ENCODE measurements at regions not wholly inside any gene's neighbourhood (a gene's known extent, or its start where the extent isn't known, plus 50 kb on each side); places are given as distances from the start of the nearest gene placed in this dataset.
"Not testable (repeated sequence)": the region's sequence is repeated elsewhere in the genome, so short reads cannot be mapped to it uniquely, and the experiment has no call there.

DNA sequence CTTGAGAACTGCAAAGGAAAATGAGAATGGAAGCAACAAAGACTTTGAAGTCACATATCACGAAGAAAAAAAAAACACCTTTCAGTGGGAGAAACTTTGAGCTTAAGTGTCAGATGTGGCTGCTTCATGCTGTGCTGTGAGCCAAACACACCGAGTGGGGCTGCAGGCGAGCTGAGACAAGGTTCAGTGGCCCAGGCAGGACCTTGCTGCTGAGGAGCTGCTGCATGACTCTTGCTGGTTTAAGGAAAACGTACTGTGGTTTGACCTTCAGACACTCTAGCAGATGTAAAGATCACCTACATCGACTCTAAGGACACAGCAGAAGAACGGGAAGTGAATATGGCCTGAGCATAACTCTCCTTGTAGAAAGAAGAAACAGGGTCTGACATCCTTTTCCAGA is 118.1 kb upstream of the OR4E1 start:
- in situ Hi-C loops (cut with HindIII; ENCODE audit: low pct_unique_long_range_greater_than_20kb, low sequenced_read_pairs), result no loop called here
- no peak for DNase-seq (ENCODE audit: low read depth in 1 of 2, low spot score in 1 of 2)
- TF ChIP-seq JUND (IDR thresholded peaks at IDR 0.05; ENCODE audit: low read depth), result no peak

GRCh38 chr14:21788687-21789086 is 115.1 kb upstream of the OR4E1 start:
- in situ Hi-C loops (cut with HindIII; ENCODE audit: low pct_unique_long_range_greater_than_20kb, low sequenced_read_pairs); DNase-seq (ENCODE audit: low read depth in 1 of 2, low spot score in 1 of 2): not testable (repeated sequence)

- in situ Hi-C loops (cut with HindIII; ENCODE audit: low pct_unique_long_range_greater_than_20kb, low sequenced_read_pairs); DNase-seq (ENCODE audit: low read depth in 1 of 2, low spot score in 1 of 2): not testable (repeated sequence)
Measured at GRCh38 chr14:21787242-21787641, 113.6 kb upstream of the OR4E1 start.

- DNase-seq (ENCODE audit: low read depth in 1 of 2, low spot score in 1 of 2), result no peak
- in situ Hi-C loops (cut with HindIII; ENCODE audit: low pct_unique_long_range_greater_than_20kb, low sequenced_read_pairs), result no loop called here
- TF ChIP-seq JUND (IDR thresholded peaks at IDR 0.05; ENCODE audit: low read depth), result no peak
Measured at GRCh38 chr14:21781543-21781942, 107.9 kb upstream of the OR4E1 start.

GRCh38 chr14:21780429-21781084 is 106.9 kb upstream of the OR4E1 start:
- no peak for DNase-seq (ENCODE audit: low read depth in 1 of 2, low spot score in 1 of 2)
- in situ Hi-C loops (cut with HindIII; ENCODE audit: low pct_unique_long_range_greater_than_20kb, low sequenced_read_pairs), result no loop called here
- TF ChIP-seq JUND (IDR thresholded peaks at IDR 0.05; ENCODE audit: low read depth), result no peak

DNA sequence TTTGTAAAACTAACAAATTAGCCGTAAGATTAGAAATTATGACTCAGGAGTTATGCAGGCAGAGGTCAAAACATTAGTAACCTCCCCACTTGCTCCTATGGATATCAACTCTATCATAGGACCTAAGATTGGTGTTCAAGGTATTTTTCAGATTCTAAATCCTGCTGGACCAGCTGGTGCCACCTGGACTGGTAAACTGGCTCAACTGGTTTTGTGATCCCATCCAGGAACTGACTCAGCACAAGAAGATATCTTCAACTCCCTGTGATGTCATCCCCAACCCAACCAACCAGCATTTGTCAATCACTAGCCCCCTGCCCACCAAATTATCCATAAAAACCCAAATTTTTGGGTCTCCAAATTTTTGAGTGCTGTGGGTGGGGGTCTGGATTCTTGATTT is 98.1 kb upstream of the OR4E1 start:
- no peak for TF ChIP-seq JUND (IDR thresholded peaks at IDR 0.05; ENCODE audit: low read depth)
- in situ Hi-C loops (cut with HindIII; ENCODE audit: low pct_unique_long_range_greater_than_20kb, low sequenced_read_pairs), result no loop called here

DNA sequence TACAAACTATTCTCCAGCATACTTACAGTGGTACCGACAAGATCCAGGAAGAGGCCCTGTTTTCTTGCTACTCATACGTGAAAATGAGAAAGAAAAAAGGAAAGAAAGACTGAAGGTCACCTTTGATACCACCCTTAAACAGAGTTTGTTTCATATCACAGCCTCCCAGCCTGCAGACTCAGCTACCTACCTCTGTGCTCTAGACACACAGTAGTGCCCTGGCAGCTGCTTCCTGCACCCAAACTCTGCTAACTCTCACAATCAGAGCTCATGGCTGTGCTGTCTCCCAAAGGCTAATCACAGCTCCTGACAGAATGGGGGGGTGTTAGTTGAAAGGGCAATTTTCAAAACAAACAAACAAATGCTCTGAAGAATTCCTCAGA is 95.2 kb upstream of the OR4E1 start:
- DNase-seq (ENCODE audit: low read depth in 1 of 2, low spot score in 1 of 2), result no peak
- TF ChIP-seq JUND (IDR thresholded peaks at IDR 0.05; ENCODE audit: low read depth), result no peak
- in situ Hi-C loops (cut with HindIII; ENCODE audit: low pct_unique_long_range_greater_than_20kb, low sequenced_read_pairs), result no loop called here

More for the DNA sequence above, 98.1 kb upstream of the OR4E1 start:
- peak in 1 of 2 experiments; percentile 64 for DNase-seq (ENCODE audit: low read depth in 1 of 2, low spot score in 1 of 2)

- peak; percentile 4 to 49 for DNase-seq (ENCODE audit: low read depth in 1 of 2, low spot score in 1 of 2)
- in situ Hi-C loops (cut with HindIII; ENCODE audit: low pct_unique_long_range_greater_than_20kb, low sequenced_read_pairs), result no loop called here
- TF ChIP-seq JUND (IDR thresholded peaks at IDR 0.05; ENCODE audit: low read depth), result no peak
Measured at GRCh38 chr14:21768116-21768874, 94.7 kb upstream of the OR4E1 start.

DNA sequence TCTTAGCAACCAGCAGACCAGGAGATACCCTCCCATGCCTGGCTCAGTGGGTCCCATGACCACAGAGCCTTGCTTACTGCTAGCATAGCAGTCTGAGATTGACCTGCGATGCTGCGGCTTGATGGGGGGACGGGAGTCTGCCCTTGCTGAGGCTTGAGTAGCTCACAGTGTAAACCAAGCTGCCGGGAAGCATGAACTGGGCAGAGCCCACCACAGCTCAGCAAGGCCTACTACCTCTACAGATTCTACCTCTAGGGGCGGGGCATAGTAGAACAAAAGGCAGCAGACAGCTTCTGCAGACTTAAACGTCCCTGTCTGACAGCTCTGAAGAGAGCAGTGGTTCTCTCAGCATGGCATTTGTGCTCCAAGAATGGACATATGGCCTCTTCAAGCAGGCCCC is 86.7 kb upstream of the OR4E1 start:
- DNase-seq (ENCODE audit: low read depth in 1 of 2, low spot score in 1 of 2); in situ Hi-C loops (cut with HindIII; ENCODE audit: low pct_unique_long_range_greater_than_20kb, low sequenced_read_pairs): not testable (repeated sequence)

GRCh38 chr14:21749306-21749868 is 75.8 kb upstream of the OR4E1 start:
- no peak for DNase-seq (ENCODE audit: low read depth in 1 of 2, low spot score in 1 of 2)
- in situ Hi-C loops (cut with HindIII; ENCODE audit: low pct_unique_long_range_greater_than_20kb, low sequenced_read_pairs), result no loop called here
- no peak for TF ChIP-seq JUND (IDR thresholded peaks at IDR 0.05; ENCODE audit: low read depth)

DNA sequence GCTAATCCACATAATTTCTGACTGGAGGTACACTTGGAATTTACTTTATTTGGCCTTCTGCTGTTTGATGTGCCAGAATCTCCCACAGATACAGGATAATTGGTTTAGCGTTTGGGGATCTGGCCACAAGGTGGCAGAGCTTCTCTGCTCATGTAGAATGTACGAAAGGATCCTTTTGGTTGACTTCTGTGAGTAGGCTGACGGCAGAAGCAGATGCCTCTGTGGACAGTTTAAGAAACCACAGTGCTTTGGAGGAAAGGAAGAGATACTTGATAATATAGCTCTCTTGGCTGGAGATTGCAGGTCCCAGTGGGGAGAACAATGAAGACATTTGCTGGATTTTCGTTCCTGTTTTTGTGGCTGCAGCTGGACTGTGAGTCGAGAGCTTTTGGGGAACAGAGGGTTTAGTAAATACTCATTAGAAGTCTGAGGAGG is 75.3 kb upstream of the OR4E1 start:
- peak; percentile 15 to 64 for DNase-seq (ENCODE audit: low read depth in 1 of 2, low spot score in 1 of 2)
- in situ Hi-C loops (cut with HindIII; ENCODE audit: low pct_unique_long_range_greater_than_20kb, low sequenced_read_pairs), result no loop called here
- no peak for TF ChIP-seq JUND (IDR thresholded peaks at IDR 0.05; ENCODE audit: low read depth)

DNA sequence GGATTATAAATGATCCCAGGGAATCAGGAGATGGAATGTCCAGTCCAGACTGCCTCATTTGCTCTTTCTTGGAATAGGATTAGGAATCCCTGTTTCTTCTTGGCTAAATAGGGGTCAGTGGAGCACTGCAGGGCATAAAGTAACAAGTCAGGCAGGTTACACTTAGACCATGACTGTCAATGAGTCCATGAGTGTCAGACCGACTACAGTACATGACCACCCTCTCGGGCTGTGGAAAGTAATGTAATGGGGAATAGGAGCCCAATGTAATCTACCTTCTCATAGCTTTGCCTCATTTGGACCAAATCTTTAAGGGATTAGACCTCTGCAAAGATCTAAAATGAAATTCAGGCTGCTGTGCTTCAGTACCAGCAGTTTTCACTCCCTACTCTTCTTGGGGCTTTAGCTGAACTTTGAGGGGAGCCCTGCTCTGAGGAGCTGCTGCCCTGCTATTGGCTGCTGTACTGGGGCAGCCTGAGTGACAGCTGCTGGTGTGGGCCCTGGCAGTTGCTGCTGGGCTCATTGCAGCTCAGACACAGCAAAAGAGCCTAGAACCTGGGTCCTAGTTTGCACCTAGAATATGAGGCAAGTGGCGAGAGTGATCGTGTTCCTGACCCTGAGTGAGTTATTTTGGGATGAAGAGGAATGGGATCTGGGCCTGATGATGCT is 62.2 kb upstream of the OR4E1 start:
- DNase-seq (ENCODE audit: low read depth in 1 of 2, low spot score in 1 of 2), result no peak
- TF ChIP-seq JUND (IDR thresholded peaks at IDR 0.05; ENCODE audit: low read depth), result no peak
- in situ Hi-C loops (cut with HindIII; ENCODE audit: low pct_unique_long_range_greater_than_20kb, low sequenced_read_pairs), result no loop called here

GRCh38 chr14:21735200-21735599 is 61.6 kb upstream of the OR4E1 start:
- in situ Hi-C loops (cut with HindIII; ENCODE audit: low pct_unique_long_range_greater_than_20kb, low sequenced_read_pairs), result no loop called here
- DNase-seq (ENCODE audit: low read depth in 1 of 2, low spot score in 1 of 2), result no peak
- TF ChIP-seq JUND (IDR thresholded peaks at IDR 0.05; ENCODE audit: low read depth), result no peak
